Neural progenitor cell (in vitro differentiated cells): ENCODE measurements at regions not wholly inside any gene's neighbourhood (a gene's known extent, or its start where the extent isn't known, plus 50 kb on each side); places are given as distances from the start of the nearest gene placed in this dataset.

Source experiments
- DNase-seq: peaks from one replicate; pipeline ENCODE4 v3.0.0-alpha.2; 2016; ENCODE audit warnings: low spot score
- H2AFZ ChIP-seq: fragments of 200-600 bp; sonication (generic); replicated peaks from 2 replicates; pipeline ENCODE4 v1.6.1; 2016; ENCODE audit warnings: antibody characterized with exemption
- H3F3A ChIP-seq: fragments of 200-600 bp; sonication (generic); 2 replicates; pipeline ENCODE4 v1.6.1; 2016; ENCODE audit warnings: antibody characterized with exemption, low read depth
- H3K27ac ChIP-seq: fragments of 200-600 bp; sonication (generic); 2 replicates; pipeline ENCODE4 v1.5.1; 2016; ENCODE audit warnings: mild to moderate bottlenecking
- H3K27me3 ChIP-seq: fragments of 200-600 bp; sonication (generic); 2 replicates; pipeline ENCODE4 v1.6.1; 2016; ENCODE audit warnings: mild to moderate bottlenecking, moderate library complexity
- H3K36me3 ChIP-seq: fragments of 200-600 bp; sonication (generic); 2 replicates; pipeline ENCODE4 v1.5.1; 2016
- H3K4me1 ChIP-seq: fragments of 200-600 bp; sonication (generic); 2 replicates; pipeline ENCODE4 v1.6.1; 2016; ENCODE audit warnings: mixed run types
- H3K4me2 ChIP-seq: fragments of 200-600 bp; sonication (generic); 2 replicates; pipeline ENCODE4 v1.6.1; 2016
- H3K4me3 ChIP-seq: fragments of 200-600 bp; sonication (generic); 2 replicates; pipeline ENCODE4 v1.5.1; 2016
- H3K79me2 ChIP-seq: fragments of 200-600 bp; sonication (generic); 2 replicates; pipeline ENCODE4 v1.6.1; 2016; ENCODE audit warnings: low read depth
- H3K9ac ChIP-seq: fragments of 200-600 bp; sonication (generic); 2 replicates; pipeline ENCODE4 v1.6.1; 2016
- H3K9me3 ChIP-seq: fragments of 200-600 bp; sonication (generic); 2 replicates; pipeline ENCODE4 v1.5.1; 2016; ENCODE audit warnings: low read depth
- H4K20me1 ChIP-seq: fragments of 200-600 bp; sonication (generic); 2 replicates; pipeline ENCODE4 v1.6.1; 2016; ENCODE audit warnings: low read depth
- H3K27ac Mint-ChIP-seq: 3 replicates; pipeline ENCODE4 v1.8.0; 2021; ENCODE audit warnings: mixed read lengths
- H3K27me3 Mint-ChIP-seq: 2 replicates; pipeline ENCODE4 v1.8.0; 2022; ENCODE audit warnings: low read depth, mild to moderate bottlenecking, inconsistent platforms, moderate library complexity, mixed read lengths; ENCODE audit not compliant: insufficient read depth
- H3K36me3 Mint-ChIP-seq: 3 replicates; pipeline ENCODE4 v1.8.0; 2021; ENCODE audit warnings: mixed read lengths
- H3K4me1 Mint-ChIP-seq: 3 replicates; pipeline ENCODE4 v1.8.0; 2021; ENCODE audit warnings: mixed read lengths
- H3K4me3 Mint-ChIP-seq: 3 replicates; pipeline ENCODE4 v1.8.0; 2021; ENCODE audit warnings: mild to moderate bottlenecking, moderate library complexity, mixed read lengths
- H3K9me3 Mint-ChIP-seq: 3 replicates; pipeline ENCODE4 v1.8.0; 2020; ENCODE audit warnings: mixed read lengths
- CTCF ChIP-seq: fragments of 200-600 bp; sonication (generic); IDR thresholded peaks from 2 replicates; pipeline ENCODE4 v1.5.1; 2017; ENCODE audit warnings: antibody characterized with exemption, mild to moderate bottlenecking
- EZH2 ChIP-seq: fragments of 200-600 bp; sonication (generic); IDR thresholded peaks from 2 replicates; pipeline ENCODE4 v1.6.1; 2017; ENCODE audit warnings: antibody characterized with exemption, mild to moderate bottlenecking, moderate library complexity
- EZH2phosphoT487 ChIP-seq: fragments of 200-600 bp; sonication (generic); IDR thresholded peaks from 2 replicates; pipeline ENCODE4 v1.6.1; 2017; ENCODE audit warnings: antibody characterized with exemption

- Mint-ChIP-seq H3K36me3 (no peaks in the 10 kb centered on the region), H3K4me3 (no peak overlapping the region), H3K4me1 (no peaks in the 10 kb centered on the region), H3K27me3 (peaks cover 6% of the 10 kb centered on the region), H3K27ac (no peak overlapping the region), H3K9me3 (no peaks in the 10 kb centered on the region)
- H3K36me3 ChIP-seq = no peaks in the 10 kb centered on the region
- H3F3A ChIP-seq = no peaks in the 10 kb centered on the region
- no peaks in the 10 kb centered on the region for H3K27me3 ChIP-seq
- no peak overlapping the region for H3K27ac ChIP-seq
- no peaks in the 10 kb centered on the region for H3K4me1 ChIP-seq
- H3K9ac ChIP-seq = no peak overlapping the region
- H4K20me1 ChIP-seq = no peaks in the 10 kb centered on the region
- TF ChIP-seq EZH2 (no peak), EZH2phosphoT487 (no peak), CTCF (no peak)
- no peak overlapping the region for H2AFZ ChIP-seq
- no peak overlapping the region for H3K4me2 ChIP-seq
- DNase-seq = no peak
- no peaks in the 10 kb centered on the region for H3K9me3 ChIP-seq
- no peak overlapping the region for H3K4me3 ChIP-seq
- no peaks in the 10 kb centered on the region for H3K79me2 ChIP-seq
These were observed 267.4 kb upstream of the THBS1 start for GRCh38 chr15:39313467-39313866.

GRCh38 chr15:39313881-39314280 lies 267.0 kb upstream of the THBS1 start:
- Mint-ChIP-seq H3K9me3 (no peaks in the 10 kb centered on the region), H3K27ac (no peak overlapping the region), H3K27me3 (peaks cover 6% of the 10 kb centered on the region), H3K4me1 (no peaks in the 10 kb centered on the region), H3K36me3 (no peaks in the 10 kb centered on the region), H3K4me3 (no peak overlapping the region)
- no peak overlapping the region for H3K27ac ChIP-seq
- H3K4me2 ChIP-seq = no peak overlapping the region
- no peaks in the 10 kb centered on the region for H3K27me3 ChIP-seq
- H3K4me3 ChIP-seq = no peak overlapping the region
- no peak for DNase-seq
- no peak overlapping the region for H3K9ac ChIP-seq
- H4K20me1 ChIP-seq = no peaks in the 10 kb centered on the region
- no peaks in the 10 kb centered on the region for H3K79me2 ChIP-seq
- no peak overlapping the region for H2AFZ ChIP-seq
- no peaks in the 10 kb centered on the region for H3K9me3 ChIP-seq
- H3K4me1 ChIP-seq = no peaks in the 10 kb centered on the region
- TF ChIP-seq CTCF (no peak), EZH2 (no peak), EZH2phosphoT487 (no peak)
- H3K36me3 ChIP-seq = no peaks in the 10 kb centered on the region
- H3F3A ChIP-seq = no peaks in the 10 kb centered on the region

- no peak overlapping the region for H3K4me3 ChIP-seq
- no peak overlapping the region for H3K27ac ChIP-seq
- Mint-ChIP-seq H3K36me3 (no peaks in the 10 kb centered on the region), H3K4me3 (no peak overlapping the region), H3K4me1 (no peaks in the 10 kb centered on the region), H3K27me3 (peaks cover 6% of the 10 kb centered on the region), H3K9me3 (peaks cover 4% of the 10 kb centered on the region), H3K27ac (no peak overlapping the region)
- H3K4me1 ChIP-seq = no peaks in the 10 kb centered on the region
- H3K9ac ChIP-seq = no peak overlapping the region
- TF ChIP-seq CTCF (no peak), EZH2phosphoT487 (no peak)
- H3K4me2 ChIP-seq = no peak overlapping the region
- no peaks in the 10 kb centered on the region for H4K20me1 ChIP-seq
- no peaks in the 10 kb centered on the region for H3K79me2 ChIP-seq
- H3K36me3 ChIP-seq = no peaks in the 10 kb centered on the region
- DNase-seq = no peak
- no peaks in the 10 kb centered on the region for H3K9me3 ChIP-seq
- H3K27me3 ChIP-seq = no peaks in the 10 kb centered on the region
- H3F3A ChIP-seq = no peaks in the 10 kb centered on the region
- no peak overlapping the region for H2AFZ ChIP-seq
These were observed 265.6 kb upstream of the THBS1 start for GRCh38 chr15:39315206-39315850.
